Endothelial cell of umbilical vein (primary cell): ENCODE measurements at regions not wholly inside any gene's neighbourhood (a gene's known extent, or its start where the extent isn't known, plus 50 kb on each side); places are given as distances from the start of the nearest gene placed in this dataset.

ENCODE experiments used
- BruUV-seq: library from RNA; stranded (reverse); fragments of 400-500 nt; replicated peaks from 2 replicates; lab custom pipeline; 2021; lab: Mats Ljungman, UMichigan
- CTCF ChIA-PET: fragments of 300-600, 350-600 bp; sonication (Branson Sonifier 250); formaldehyde crosslinking; loops from one replicate; lab custom pipeline; 2021; ENCODE audit warnings: antibody characterized with exemption, inconsistent platforms; lab: Charles Lee
- POLR2A ChIA-PET: fragments of 300-600, 350-600 bp; sonication (Branson Sonifier 250); formaldehyde crosslinking; loops from one replicate; lab custom pipeline; 2021; ENCODE audit warnings: antibody characterized with exemption, inconsistent platforms; lab: Charles Lee
- DNase-seq: peaks from one replicate; pipeline ENCODE4 v3.0.0-alpha.2; 2011; ENCODE audit warnings: low read depth, low spot score
- FAIRE-seq: peaks from 2 replicates; lab custom pipeline; 2011; peaks lifted over from hg19 to GRCh38; lab: Jason Lieb, UNC
- H2AFZ ChIP-seq: 2 replicates; pipeline ENCODE4 v1.6.0; 2012; ENCODE audit warnings: low read depth, low read length, control low read depth, inconsistent platforms
- H3K27ac ChIP-seq: 2 replicates; pipeline ENCODE4 v1.5.1; 2011; ENCODE audit warnings: low read depth, mild to moderate bottlenecking, control low read depth, low read length, moderate library complexity; ENCODE audit not compliant: insufficient read depth
- H3K27me3 ChIP-seq, 2 experiments: 2 replicates each; pipeline versions ENCODE4 v1.6.0 to v1.6.1; 2011; ENCODE audit warnings: low read length in 2 of 2, mixed read lengths in 1 of 2; ENCODE audit not compliant: control insufficient read depth in 2 of 2, insufficient read depth in 2 of 2
- H3K36me3 ChIP-seq, 2 experiments: 2 replicates in 1 of 2; 3 replicates in 1 of 2; pipeline ENCODE4 v1.5.1; 2011; ENCODE audit warnings: low read length in 2 of 2, mild to moderate bottlenecking in 1 of 2, moderate library complexity in 1 of 2; ENCODE audit not compliant: control insufficient read depth in 2 of 2, insufficient read depth in 2 of 2; ENCODE audit errors: extremely low read depth in 1 of 2
- H3K4me1 ChIP-seq: 3 replicates; pipeline ENCODE4 v1.5.1; 2011; ENCODE audit warnings: mild to moderate bottlenecking, low read length; ENCODE audit not compliant: control insufficient read depth, insufficient read depth; ENCODE audit errors: extremely low read depth
- H3K4me2 ChIP-seq: 2 replicates; pipeline ENCODE4 v1.6.1; 2011; ENCODE audit warnings: low read length, control low read depth, mixed read lengths; ENCODE audit not compliant: insufficient read depth
- H3K4me3 ChIP-seq, 3 experiments: fragments of 200-600 bp in 1 of 3; sonication (generic), shearing (Covaris generic) in 1 of 3; replicated peaks in 1 of 3; 2 replicates each; pipeline ENCODE4 v1.5.1; 2011 to 2016; ENCODE audit warnings: control low read depth in 3 of 3, low read length in 3 of 3, mild to moderate bottlenecking in 2 of 3, inconsistent platforms in 1 of 3, low read depth in 1 of 3, moderate library complexity in 1 of 3; ENCODE audit not compliant: insufficient read depth in 1 of 3
- H3K79me2 ChIP-seq: 2 replicates; pipeline ENCODE4 v1.6.0; 2012; ENCODE audit warnings: low read length, inconsistent platforms; ENCODE audit not compliant: control insufficient read depth, insufficient read depth
- H3K9ac ChIP-seq: replicated peaks from 2 replicates; pipeline ENCODE3; 2011; ENCODE audit warnings: low read length, control low read depth; ENCODE audit not compliant: insufficient read depth; ENCODE audit errors: extremely low read depth
- H3K9me1 ChIP-seq: replicated peaks from 3 replicates; pipeline ENCODE4 v1.6.0; 2011; ENCODE audit warnings: mild to moderate bottlenecking, low read length; ENCODE audit not compliant: control insufficient read depth, insufficient read depth; ENCODE audit errors: extremely low read depth
- H3K9me3 ChIP-seq: replicated peaks from 2 replicates; pipeline ENCODE4 v1.5.1; 2012; ENCODE audit warnings: low read length, inconsistent platforms; ENCODE audit not compliant: control insufficient read depth, insufficient read depth
- H4K20me1 ChIP-seq: replicated peaks from 2 replicates; pipeline ENCODE3; 2011; ENCODE audit warnings: mild to moderate bottlenecking, low read length; ENCODE audit not compliant: control insufficient read depth, insufficient read depth; ENCODE audit errors: extremely low read depth
- CTCF ChIP-seq, 2 donors: IDR thresholded peaks; 1 replicate in 1 of 2; 2 replicates in 1 of 2; pipeline ENCODE4 v1.5.1; 2011; ENCODE audit warnings: low read length in 2 of 2, mild to moderate bottlenecking in 2 of 2, moderate library complexity in 2 of 2, control low read depth in 1 of 2, inconsistent platforms in 1 of 2, low read depth in 1 of 2; ENCODE audit not compliant: insufficient read depth in 1 of 2; ENCODE audit errors: extremely low read depth in 1 of 2
- EZH2 ChIP-seq: IDR thresholded peaks from 2 replicates; pipeline ENCODE4 v1.6.1; 2012; ENCODE audit warnings: borderline replicate concordance, low read depth, mild to moderate bottlenecking, moderate library complexity, low read length, inconsistent platforms; ENCODE audit not compliant: severe bottlenecking
- FOS ChIP-seq: IDR thresholded peaks from 2 replicates; pipeline ENCODE4 v1.6.1; 2011; ENCODE audit warnings: mild to moderate bottlenecking, low read length, moderate library complexity, borderline replicate concordance; ENCODE audit not compliant: insufficient read depth
- GATA2 ChIP-seq: IDR thresholded peaks from 2 replicates; pipeline ENCODE4 v1.7.0; 2011; ENCODE audit warnings: low read depth, mild to moderate bottlenecking, moderate library complexity, mixed read lengths, low read length; ENCODE audit not compliant: insufficient read length, insufficient read depth
- JUN ChIP-seq: IDR thresholded peaks from 2 replicates; pipeline ENCODE4 v1.6.1; 2011; ENCODE audit warnings: borderline replicate concordance, low read depth; ENCODE audit not compliant: insufficient read length, insufficient read depth
- MAX ChIP-seq: IDR thresholded peaks from 2 replicates; pipeline ENCODE4 v1.6.1; 2011; ENCODE audit not compliant: insufficient read depth, insufficient read length
- MYC ChIP-seq: IDR thresholded peaks from one replicate; pipeline ENCODE4 v1.6.1; 2011; ENCODE audit warnings: mild to moderate bottlenecking, low read depth, low read length
- POLR2A ChIP-seq: IDR thresholded peaks from 2 replicates; pipeline ENCODE4 v1.6.1; 2012; ENCODE audit warnings: low read depth, mild to moderate bottlenecking, control low read depth, low read length
- POLR2AphosphoS5 ChIP-seq: IDR thresholded peaks from 2 replicates; pipeline ENCODE4 v1.6.1; 2012; ENCODE audit warnings: low read depth, mild to moderate bottlenecking, control low read depth, low read length, moderate library complexity; ENCODE audit not compliant: insufficient read depth
- dilution Hi-C: fragments of 300-500 bp; cut with MboI; formaldehyde crosslinking; loops from one replicate; pipeline ENCODE4 v1.15.0; 2019; ENCODE audit warnings: low sequenced_read_pairs; ENCODE audit not compliant: extremely low pct_ligation_motif_present
- intact Hi-C: fragments of 100-400 bp; cut with micrococcal nuclease; formaldehyde crosslinking; loops from one replicate; pipeline ENCODE4 v1.10.0; 2022

GRCh38 chr4:35538807-35539206 lies 705.5 kb downstream of the ARAP2 start:
- Histone ChIP-seq H3K4me2 (no peak overlapping the region), H3K4me3 (no peak overlapping the region), H3K27me3 (no peaks in the 10 kb centered on the region), H2AFZ (no peak overlapping the region), H3K9me3 (peaks cover 3% of the 10 kb centered on the region), H3K9me1 (no peaks in the 10 kb centered on the region), H3K27ac (no peak overlapping the region), H3K36me3 (no peaks in the 10 kb centered on the region), H3K9ac (no peak overlapping the region), H3K4me1 (no peaks in the 10 kb centered on the region), H3K79me2 (no peaks in the 10 kb centered on the region), H4K20me1 (no peaks in the 10 kb centered on the region)
- DNase-seq (no peak), FAIRE-seq (no peak)
- no TSS peak for BruUV-seq
- intact Hi-C loops: no loop called here
- POLR2A ChIA-PET: no interaction called here
- TF ChIP-seq POLR2AphosphoS5: no peak
- no peak for TF ChIP-seq MAX
- TF ChIP-seq JUN: no peak
- TF ChIP-seq CTCF (IDR thresholded peaks at IDR 0.05; ENCODE audit: extremely low read depth in 1 of 2, insufficient read depth in 1 of 2, low read depth in 1 of 2, low read length in 2 of 2): no peak
- no peak for TF ChIP-seq GATA2
- TF ChIP-seq MYC: no peak
- TF ChIP-seq FOS: no peak
- TF ChIP-seq POLR2A: no peak
- TF ChIP-seq EZH2: no peak
- CTCF ChIA-PET: no interaction called here
- dilution Hi-C loops: no loop called here
